ENCODE measurements at regions not wholly inside any gene's neighbourhood (a gene's known extent, or its start where the extent isn't known, plus 50 kb on each side); places are given as distances from the start of the nearest gene placed in this dataset.
A peak's percentile ranks its signal among the peaks of the same experiment; 100 is the strongest.

DNA sequence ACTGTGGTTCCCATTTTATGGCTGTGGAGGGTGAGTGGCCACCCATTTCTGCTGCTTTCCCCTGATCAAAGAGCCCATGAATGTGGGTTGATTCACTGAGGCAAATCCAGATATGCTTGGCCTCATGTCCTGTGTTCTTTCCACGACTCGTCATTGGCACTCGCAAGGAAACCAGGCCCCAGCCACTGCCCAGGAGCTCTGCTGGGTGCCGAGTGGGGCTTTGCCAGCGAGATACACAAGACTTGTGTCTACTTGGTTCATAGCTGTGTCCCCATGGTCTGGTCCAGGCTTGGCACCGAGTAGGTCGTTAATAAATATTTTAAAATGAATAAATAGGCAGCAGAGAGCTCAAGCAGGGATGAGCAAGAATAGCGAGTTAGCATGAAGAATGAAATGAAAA, 1291.5 kb downstream of the TBC1D22A start:
- Histone ChIP-seq H3K36me3 (replicated peaks; ENCODE audit: control insufficient read depth, insufficient read depth, low read length) (no peaks in the 10 kb centered on the region), H3K27me3 (ENCODE audit: control insufficient read depth, insufficient read depth, low read length) (no peaks in the 10 kb centered on the region), H3K4me3 (ENCODE audit: insufficient read depth, low read depth, low read length) (no peak overlapping the region)
- DNase-seq = no peak

DNA sequence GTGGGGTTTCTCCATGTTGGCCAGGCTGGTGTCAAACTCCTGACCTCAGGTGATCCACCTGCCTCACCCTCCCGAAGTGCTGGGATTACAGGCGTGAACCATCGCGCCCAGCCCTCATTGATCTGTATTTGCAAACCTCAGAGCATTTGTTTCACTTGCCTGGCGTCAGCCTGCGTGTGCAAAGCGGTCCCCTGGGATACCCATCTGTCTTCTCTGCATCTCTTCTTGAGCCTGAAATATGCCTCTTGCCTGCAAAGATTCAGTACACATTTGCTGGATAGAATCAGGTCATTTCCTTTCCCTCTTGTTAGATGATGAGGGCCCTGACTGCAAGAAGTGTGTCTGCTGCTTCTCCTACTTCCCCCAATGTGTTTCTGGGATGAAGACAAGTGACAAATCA, 1291.0 kb downstream of the TBC1D22A start:
- Histone ChIP-seq H3K4me3 (ENCODE audit: insufficient read depth, low read depth, low read length) (no peak overlapping the region), H3K36me3 (replicated peaks; ENCODE audit: control insufficient read depth, insufficient read depth, low read length) (no peaks in the 10 kb centered on the region), H3K27me3 (ENCODE audit: control insufficient read depth, insufficient read depth, low read length) (no peaks in the 10 kb centered on the region)
- DNase-seq = no peak

DNA sequence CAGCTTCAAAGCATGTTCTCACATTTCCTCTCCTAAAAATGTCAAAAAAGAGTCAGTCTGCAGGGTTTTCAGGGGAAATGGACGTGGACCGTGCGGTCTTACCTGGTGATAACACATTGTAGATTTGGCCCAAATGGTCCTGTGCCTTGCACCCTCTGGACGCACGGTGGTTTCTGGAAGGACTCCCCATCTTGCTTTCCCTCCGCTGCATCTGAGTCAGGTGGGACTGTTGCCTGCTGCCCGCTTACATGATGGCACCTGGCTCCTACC, 1290.1 kb downstream of the TBC1D22A start:
- Histone ChIP-seq H3K27me3 (ENCODE audit: control insufficient read depth, insufficient read depth, low read length) (no peaks in the 10 kb centered on the region), H3K36me3 (replicated peaks; ENCODE audit: control insufficient read depth, insufficient read depth, low read length) (no peaks in the 10 kb centered on the region), H3K4me3 (ENCODE audit: insufficient read depth, low read depth, low read length) (no peak overlapping the region)
- peak; percentile 4 for DNase-seq

- H3K36me3 ChIP-seq (replicated peaks; ENCODE audit: control insufficient read depth, insufficient read depth, low read length) = no peaks in the 10 kb centered on the region
- no peaks in the 10 kb centered on the region for H3K27me3 ChIP-seq (ENCODE audit: control insufficient read depth, insufficient read depth, low read length)
- H3K4me3 ChIP-seq (ENCODE audit: insufficient read depth, low read depth, low read length) = no peak overlapping the region
- no peak for DNase-seq
These were observed 1289.6 kb downstream of the TBC1D22A start for GRCh38 chr22:48051796-48052620.

DNA sequence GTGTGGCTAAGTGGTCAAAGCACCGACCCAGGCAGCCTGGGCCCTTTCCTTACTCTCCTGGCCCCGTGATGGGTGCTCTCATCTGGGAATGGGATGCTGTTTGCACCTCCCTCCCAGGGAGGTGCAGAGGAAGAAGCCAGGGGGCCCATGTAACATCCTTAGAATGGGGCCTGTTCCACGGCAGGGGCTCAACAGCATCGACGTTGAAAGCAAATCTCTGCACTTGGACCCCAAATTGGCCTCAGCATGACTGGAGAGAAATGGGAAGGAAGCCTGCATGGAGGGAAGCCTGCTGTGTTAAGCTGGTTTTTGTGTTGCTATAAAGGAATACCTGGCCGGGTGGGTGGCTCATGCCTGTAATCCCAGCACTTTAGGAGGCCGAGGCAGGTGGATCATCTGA, 1288.4 kb downstream of the TBC1D22A start:
- Histone ChIP-seq H3K4me3 (ENCODE audit: insufficient read depth, low read depth, low read length) (no peak overlapping the region), H3K27me3 (ENCODE audit: control insufficient read depth, insufficient read depth, low read length) (no peaks in the 10 kb centered on the region), H3K36me3 (replicated peaks; ENCODE audit: control insufficient read depth, insufficient read depth, low read length) (no peaks in the 10 kb centered on the region)
- peak; percentile 6 for DNase-seq

DNA sequence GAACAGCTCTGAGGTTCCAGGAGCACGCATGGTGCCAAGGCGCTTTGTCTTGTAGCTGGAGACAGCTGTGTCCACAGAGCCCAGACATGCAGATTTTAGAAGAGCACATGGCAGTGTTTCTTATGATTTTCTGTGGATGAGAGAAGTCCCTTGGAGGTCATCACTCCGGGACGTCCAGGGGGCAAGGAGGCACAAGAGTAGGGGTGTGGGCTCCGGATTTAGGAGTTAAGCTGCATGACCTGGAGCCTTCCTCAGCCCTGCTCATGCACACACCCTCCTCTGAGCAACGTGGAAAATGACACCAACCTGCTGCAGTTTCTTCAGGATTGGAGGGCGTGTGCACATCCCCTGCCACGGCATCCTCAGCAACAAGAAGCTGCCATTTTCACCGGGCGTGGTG, 1286.7 kb downstream of the TBC1D22A start:
- Histone ChIP-seq H3K36me3 (replicated peaks; ENCODE audit: control insufficient read depth, insufficient read depth, low read length) (no peaks in the 10 kb centered on the region), H3K4me3 (ENCODE audit: insufficient read depth, low read depth, low read length) (no peak overlapping the region), H3K27me3 (ENCODE audit: control insufficient read depth, insufficient read depth, low read length) (no peaks in the 10 kb centered on the region)
- no peak for DNase-seq

GRCh38 chr22:48047722-48048500, 1285.5 kb downstream of the TBC1D22A start:
- peak; percentile 9 for DNase-seq
- Histone ChIP-seq H3K4me3 (ENCODE audit: insufficient read depth, low read depth, low read length) (no peak overlapping the region), H3K36me3 (replicated peaks; ENCODE audit: control insufficient read depth, insufficient read depth, low read length) (no peaks in the 10 kb centered on the region), H3K27me3 (ENCODE audit: control insufficient read depth, insufficient read depth, low read length) (no peaks in the 10 kb centered on the region)

DNA sequence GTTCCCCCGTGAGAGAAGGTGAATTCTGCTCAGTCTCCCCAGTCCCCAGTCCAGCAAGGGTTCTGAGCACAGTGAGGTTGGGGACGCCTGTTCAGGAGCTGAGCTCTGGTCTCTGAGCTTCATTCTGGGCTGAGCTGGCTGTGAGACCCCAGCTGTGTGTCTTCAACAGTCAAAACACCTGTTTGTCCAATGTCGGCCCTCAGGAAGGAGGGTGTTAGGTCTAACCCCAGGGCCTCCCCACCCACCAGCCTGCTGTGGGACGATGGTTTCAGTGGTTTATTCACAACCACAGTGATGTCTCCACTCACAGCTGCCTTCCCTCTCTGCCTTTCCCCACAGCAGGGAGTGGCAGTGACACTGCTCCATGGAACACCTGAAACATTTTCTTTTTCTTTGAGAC, 1282.9 kb downstream of the TBC1D22A start:
- no peaks in the 10 kb centered on the region for H3K36me3 ChIP-seq (replicated peaks; ENCODE audit: control insufficient read depth, insufficient read depth, low read length)
- H3K4me3 ChIP-seq (ENCODE audit: insufficient read depth, low read depth, low read length) = no peak overlapping the region
- DNase-seq = peak; percentile 10
- H3K27me3 ChIP-seq (ENCODE audit: control insufficient read depth, insufficient read depth, low read length) = no peaks in the 10 kb centered on the region

DNA sequence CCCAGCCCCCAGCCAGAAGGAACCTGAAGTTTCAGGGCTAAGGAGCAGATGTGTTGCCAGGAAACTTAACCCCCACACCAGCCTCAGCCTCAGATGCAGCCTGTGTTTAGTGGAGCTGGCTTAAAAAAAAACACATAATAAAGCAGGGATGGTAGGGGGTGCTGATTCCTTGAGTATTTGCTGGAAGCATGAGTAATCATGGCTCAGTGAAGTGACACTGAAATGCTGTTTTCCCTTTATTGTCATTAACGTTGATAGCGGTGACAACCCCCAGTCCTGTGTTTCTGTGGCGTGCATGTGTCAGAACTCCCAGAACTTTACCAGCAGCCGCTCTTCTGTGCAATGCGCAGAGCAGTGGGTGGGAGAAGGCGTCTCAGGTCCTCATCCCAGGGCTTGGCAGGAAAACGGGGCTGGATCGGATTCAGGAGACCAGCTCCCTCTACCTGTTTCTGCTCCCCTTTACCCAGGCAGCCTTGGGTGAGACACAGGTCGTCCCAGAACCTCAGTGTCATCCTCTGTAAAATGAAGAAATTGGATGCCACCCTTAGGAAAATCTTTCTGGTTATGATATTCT, 1282.1 kb downstream of the TBC1D22A start:
- Histone ChIP-seq H3K27me3 (ENCODE audit: control insufficient read depth, insufficient read depth, low read length) (no peaks in the 10 kb centered on the region), H3K36me3 (replicated peaks; ENCODE audit: control insufficient read depth, insufficient read depth, low read length) (no peaks in the 10 kb centered on the region), H3K4me3 (ENCODE audit: insufficient read depth, low read depth, low read length) (no peak overlapping the region)
- peak; percentile 61 for DNase-seq

DNA sequence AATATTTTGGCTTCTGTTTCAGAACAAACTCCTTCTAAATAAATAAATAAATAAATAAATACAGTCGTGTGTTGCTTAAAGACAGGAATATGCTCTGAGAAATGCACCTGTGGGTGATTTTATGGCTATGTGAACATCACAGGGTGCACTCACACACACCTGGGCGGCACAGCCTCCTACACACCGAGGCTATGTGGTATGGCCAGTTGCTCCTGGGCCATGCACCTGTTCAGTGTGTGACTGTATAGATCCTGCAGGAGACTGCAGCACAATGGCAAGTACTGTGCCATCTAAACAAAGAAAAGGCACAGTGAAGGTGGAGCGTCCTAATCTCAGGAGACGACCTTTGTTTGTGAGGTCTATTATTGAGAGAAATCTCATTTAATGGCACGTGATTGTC, 1281.1 kb downstream of the TBC1D22A start:
- H3K4me3 ChIP-seq (ENCODE audit: insufficient read depth, low read depth, low read length) = no peak overlapping the region
- H3K27me3 ChIP-seq (ENCODE audit: control insufficient read depth, insufficient read depth, low read length) = no peaks in the 10 kb centered on the region
- no peaks in the 10 kb centered on the region for H3K36me3 ChIP-seq (replicated peaks; ENCODE audit: control insufficient read depth, insufficient read depth, low read length)
- no peak for DNase-seq

DNA sequence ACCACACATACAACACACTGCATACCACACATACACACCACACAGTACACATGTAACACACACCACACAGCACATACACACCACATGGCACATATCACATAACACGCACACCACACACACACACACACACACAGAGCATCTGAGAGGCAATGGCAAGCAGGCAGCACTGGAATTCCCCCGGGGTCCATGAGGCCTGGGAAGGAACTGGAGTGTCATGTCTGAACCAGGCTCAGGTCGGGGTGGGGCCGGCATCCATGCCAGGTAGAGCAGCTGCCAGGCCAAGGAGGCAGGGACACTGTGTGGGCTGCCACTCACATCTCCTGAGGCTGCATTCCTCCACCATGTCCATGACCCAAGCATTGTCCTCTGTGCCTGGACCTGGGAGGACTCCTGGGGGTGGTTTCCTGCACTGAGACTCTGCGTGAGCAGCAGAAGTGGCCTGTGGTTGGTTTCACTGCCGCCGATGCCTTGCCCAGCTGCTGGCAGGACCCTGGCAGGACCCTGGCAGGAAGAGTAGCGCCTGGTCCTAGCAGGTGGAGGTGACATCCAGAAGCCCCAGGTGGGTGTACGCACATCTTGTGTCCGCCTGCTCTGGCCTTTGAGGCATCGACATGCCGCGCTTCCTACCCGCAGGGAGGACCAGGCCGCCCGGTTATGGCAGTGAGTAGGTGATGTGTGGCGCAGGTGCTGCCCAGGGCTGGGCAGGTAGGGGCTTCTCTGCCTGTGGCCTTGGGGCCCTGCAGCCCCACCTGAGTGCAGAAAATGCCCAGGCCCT, 1280.4 kb downstream of the TBC1D22A start:
- no peak overlapping the region for H3K4me3 ChIP-seq (ENCODE audit: insufficient read depth, low read depth, low read length)
- H3K36me3 ChIP-seq (replicated peaks; ENCODE audit: control insufficient read depth, insufficient read depth, low read length) = no peaks in the 10 kb centered on the region
- peak; percentile 13 for DNase-seq
- no peaks in the 10 kb centered on the region for H3K27me3 ChIP-seq (ENCODE audit: control insufficient read depth, insufficient read depth, low read length)

- no peak for DNase-seq
- H3K4me3 ChIP-seq (ENCODE audit: insufficient read depth, low read depth, low read length) = no peak overlapping the region
These were observed 1276.9 kb downstream of the TBC1D22A start for GRCh38 chr22:48039326-48039725.

GRCh38 chr22:48037618-48038017, 1275.2 kb downstream of the TBC1D22A start:
- DNase-seq = no peak
- Histone ChIP-seq H3K4me3 (ENCODE audit: insufficient read depth, low read depth, low read length) (no peak overlapping the region), H3K36me3 (replicated peaks; ENCODE audit: control insufficient read depth, insufficient read depth, low read length) (no peaks in the 10 kb centered on the region), H3K27me3 (ENCODE audit: control insufficient read depth, insufficient read depth, low read length) (no peaks in the 10 kb centered on the region)

More at GRCh38 chr22:48039326-48039725, 1276.9 kb downstream of the TBC1D22A start:
- Histone ChIP-seq H3K27me3 (ENCODE audit: control insufficient read depth, insufficient read depth, low read length) (no peaks in the 10 kb centered on the region), H3K36me3 (replicated peaks; ENCODE audit: control insufficient read depth, insufficient read depth, low read length) (no peaks in the 10 kb centered on the region)

DNA sequence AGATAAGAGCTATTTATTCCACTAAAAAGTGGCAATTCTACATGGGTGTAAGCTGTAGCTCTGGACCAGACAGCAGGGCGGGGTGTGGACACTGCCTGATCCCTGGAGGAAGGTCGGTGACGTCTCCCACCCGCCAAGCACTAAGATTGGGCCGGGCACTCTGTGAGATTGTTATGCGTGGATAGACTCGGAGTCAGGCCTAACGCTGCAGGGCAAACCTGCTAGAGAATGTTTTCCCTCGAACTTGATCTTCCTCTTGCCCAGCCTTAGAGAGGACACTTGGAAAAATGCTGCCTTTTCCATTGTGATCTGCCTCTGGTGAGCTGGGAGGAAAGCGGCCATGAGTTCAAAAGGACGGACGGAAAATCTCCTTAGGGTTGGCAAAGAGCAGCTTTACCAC, 1273.4 kb downstream of the TBC1D22A start:
- Histone ChIP-seq H3K27me3 (ENCODE audit: control insufficient read depth, insufficient read depth, low read length) (no peaks in the 10 kb centered on the region), H3K36me3 (replicated peaks; ENCODE audit: control insufficient read depth, insufficient read depth, low read length) (no peaks in the 10 kb centered on the region), H3K4me3 (ENCODE audit: insufficient read depth, low read depth, low read length) (no peak overlapping the region)
- DNase-seq = peak; percentile 13

Data from H7 (cell line).